Tibial nerve (tissue), 4 donors: ENCODE measurements at regions not wholly inside any gene's neighbourhood (a gene's known extent, or its start where the extent isn't known, plus 50 kb on each side); places are given as distances from the start of the nearest gene placed in this dataset.

Experiments
- DNase-seq, 2 donors: peaks; one replicate each; pipeline ENCODE4 v3.0.0-alpha.2; 2019; ENCODE audit warnings: low spot score in 2 of 2
- H3K27ac ChIP-seq, 4 donors: fragments of 200-600 bp; sonication (generic) in 3 of 4; one replicate each; pipeline ENCODE4 v1.5.1; 2017 to 2019; ENCODE audit warnings: mild to moderate bottlenecking in 1 of 4
- H3K27me3 ChIP-seq, 2 donors: fragments of 200-600 bp; sonication (generic) in 1 of 2; one replicate each; pipeline versions ENCODE4 v1.5.1 to v1.6.0; 2017 to 2019
- H3K36me3 ChIP-seq, 3 donors: fragments of 200-600 bp; sonication (generic); one replicate each; pipeline ENCODE4 v1.5.1; 2018 to 2019
- H3K4me1 ChIP-seq, 4 donors: fragments of 200-600 bp; sonication (generic) in 3 of 4; one replicate each; pipeline ENCODE4 v1.5.1; 2017 to 2019
- H3K4me3 ChIP-seq, 4 donors: fragments of 200-600 bp; sonication (generic) in 3 of 4; one replicate each; pipeline ENCODE4 v1.5.1; 2017 to 2019; ENCODE audit warnings: mild to moderate bottlenecking in 1 of 4, moderate library complexity in 1 of 4
- H3K9me3 ChIP-seq, 4 donors: fragments of 200-600 bp; sonication (generic) in 3 of 4; one replicate each; pipeline ENCODE4 v1.5.1; 2017 to 2019
- CTCF ChIP-seq, 5 experiments: fragments of 200-600 bp in 3 of 5; fragments of 450-650 bp in 2 of 5; sonication (generic) in 3 of 5; IDR thresholded peaks; one replicate each; pipeline ENCODE4 v1.5.1; 2016 to 2019; ENCODE audit warnings: antibody characterized with exemption in 5 of 5, mild to moderate bottlenecking in 3 of 5, moderate library complexity in 2 of 5
- EP300 ChIP-seq, 2 donors: sonication (generic); formaldehyde crosslinking; IDR thresholded peaks; one replicate each; pipeline ENCODE4 v1.6.1; 2017; ENCODE audit warnings: antibody characterized with exemption in 2 of 2, mild to moderate bottlenecking in 1 of 2
- POLR2A ChIP-seq, 2 donors: fragments of 450-650 bp; IDR thresholded peaks; one replicate each; pipeline ENCODE4 v1.6.1; 2017; ENCODE audit warnings: antibody characterized with exemption in 2 of 2, mild to moderate bottlenecking in 2 of 2, moderate library complexity in 2 of 2
- WGBS, 2 donors: methylation state at CpG; one replicate each; pipeline ENCODE4 v1.1.5; 2018; 5-methylcytosine and 5-hydroxymethylcytosine counted together

- Histone ChIP-seq H3K9me3 (peaks cover 0 to 6% (median 0%) of the 10 kb centered on the region in 4 donors), H3K36me3 (no peaks in the 10 kb centered on the region), H3K4me3 (no peak overlapping the region), H3K27me3 (no peaks in the 10 kb centered on the region), H3K27ac (no peak overlapping the region), H3K4me1 (no peaks in the 10 kb centered on the region)
- DNase-seq, result no peak
- TF ChIP-seq CTCF (IDR thresholded peaks at IDR 0.05) (no peak), POLR2A (IDR thresholded peaks at IDR 0.05) (no peak), EP300 (IDR thresholded peaks at IDR 0.05) (no peak)
- 92 to 96% methylated on average over 10 of the region's 10 CpGs for WGBS, 2 donors
Measured at GRCh38 chr9:30773427-30773826, 1611.0 kb upstream of the ACO1 start.

- H3K27ac ChIP-seq, result no peak overlapping the region
- 78% methylated on average over 17 of the region's 17 CpGs for WGBS, 2 donors
- no peaks in the 10 kb centered on the region for H3K27me3 ChIP-seq
- no peaks in the 10 kb centered on the region for H3K4me1 ChIP-seq
- no peak for DNase-seq
- H3K36me3 ChIP-seq, result no peaks in the 10 kb centered on the region
- no peak overlapping the region for H3K4me3 ChIP-seq
- TF ChIP-seq CTCF (IDR thresholded peaks at IDR 0.05) (no peak), POLR2A (IDR thresholded peaks at IDR 0.05) (no peak), EP300 (IDR thresholded peaks at IDR 0.05) (no peak)
- H3K9me3 ChIP-seq, result peaks cover 0 to 6% (median 0%) of the 10 kb centered on the region in 4 donors
Measured at GRCh38 chr9:30774326-30774725, 1610.1 kb upstream of the ACO1 start.

- Histone ChIP-seq H3K36me3 (no peaks in the 10 kb centered on the region), H3K9me3 (peaks cover 0 to 6% (median 0%) of the 10 kb centered on the region in 4 donors), H3K27ac (no peak overlapping the region), H3K27me3 (no peaks in the 10 kb centered on the region), H3K4me1 (no peaks in the 10 kb centered on the region), H3K4me3 (no peak overlapping the region)
- 46 to 51% methylated on average over 1 of the region's 1 CpG for WGBS, 2 donors
- DNase-seq, result no peak
- no peak for TF ChIP-seq EP300 (IDR thresholded peaks at IDR 0.05)
- TF ChIP-seq CTCF (IDR thresholded peaks at IDR 0.05), result no peak
- TF ChIP-seq POLR2A (IDR thresholded peaks at IDR 0.05), result no peak
Measured at GRCh38 chr9:30775236-30775635, 1609.2 kb upstream of the ACO1 start.

- H3K36me3 ChIP-seq, result no peaks in the 10 kb centered on the region
- H3K4me3 ChIP-seq, result no peak overlapping the region
- H3K9me3 ChIP-seq, result no peaks in the 10 kb centered on the region
- DNase-seq, result no peak
- WGBS, 2 donors, result 90 to 100% methylated on average over 1 of the region's 1 CpG
- H3K27me3 ChIP-seq, result no peaks in the 10 kb centered on the region
- no peak overlapping the region for H3K27ac ChIP-seq
- TF ChIP-seq CTCF (IDR thresholded peaks at IDR 0.05), result no peak
- H3K4me1 ChIP-seq, result no peaks in the 10 kb centered on the region
Measured at GRCh38 chr9:30796764-30797163, 1587.7 kb upstream of the ACO1 start.

GRCh38 chr9:30799527-30800101, 1584.8 kb upstream of the ACO1 start:
- no peak for TF ChIP-seq EP300 (IDR thresholded peaks at IDR 0.05)
- no peak for TF ChIP-seq POLR2A (IDR thresholded peaks at IDR 0.05)
- no peak for TF ChIP-seq CTCF (IDR thresholded peaks at IDR 0.05)
- Histone ChIP-seq H3K36me3 (no peaks in the 10 kb centered on the region), H3K4me1 (no peaks in the 10 kb centered on the region), H3K27ac (no peak overlapping the region), H3K27me3 (no peaks in the 10 kb centered on the region), H3K4me3 (no peak overlapping the region), H3K9me3 (no peaks in the 10 kb centered on the region)
- 91% methylated on average over 21 of the region's 21 CpGs for WGBS, 2 donors
- DNase-seq, result no peak
